ENCODE measurements at regions not wholly inside any gene's neighbourhood (a gene's known extent, or its start where the extent isn't known, plus 50 kb on each side); places are given as distances from the start of the nearest gene placed in this dataset.

- no peak overlapping the region for H3K27ac ChIP-seq
- TF ChIP-seq POLR2A (IDR thresholded peaks at IDR 0.05) (no peak), CTCF (IDR thresholded peaks at IDR 0.05) (no peak), POLR2AphosphoS5 (IDR thresholded peaks at IDR 0.05; ENCODE audit: insufficient read depth in 1 of 2, low read depth in 1 of 2) (no peak)
- intact Hi-C loops (cut with DNase I): no loop called here
- peaks cover 0 to 10% of the 10 kb centered on the region in 2 donors for H3K36me3 ChIP-seq
- H3K27me3 ChIP-seq: no peaks in the 10 kb centered on the region
- DNase-seq (ENCODE audit: extremely low spot score in 2 of 2): peak in 1 of 2 donors; percentile 43
- no peak overlapping the region for H3K4me3 ChIP-seq
- no peaks in the 10 kb centered on the region for H3K9me3 ChIP-seq
- no peaks in the 10 kb centered on the region for H3K4me1 ChIP-seq
Measured at GRCh38 chr19:27744926-27745768, 1467.8 kb downstream of the UQCRFS1 start.

- no peaks in the 10 kb centered on the region for H3K4me1 ChIP-seq
- no peak for TF ChIP-seq POLR2A (IDR thresholded peaks at IDR 0.05)
- TF ChIP-seq CTCF (IDR thresholded peaks at IDR 0.05): no peak
- TF ChIP-seq POLR2AphosphoS5 (IDR thresholded peaks at IDR 0.05; ENCODE audit: insufficient read depth in 1 of 2, low read depth in 1 of 2): no peak
- peak in 1 of 2 donors; percentile 22 for DNase-seq (ENCODE audit: extremely low spot score in 2 of 2)
- no peaks in the 10 kb centered on the region for H3K27me3 ChIP-seq
- H3K27ac ChIP-seq: no peak overlapping the region
- H3K9me3 ChIP-seq: no peaks in the 10 kb centered on the region
- peaks cover 0 to 16% of the 10 kb centered on the region in 2 donors for H3K36me3 ChIP-seq
- intact Hi-C loops (cut with DNase I): no loop called here
- H3K4me3 ChIP-seq: no peak overlapping the region
Measured at GRCh38 chr19:27742041-27742440, 1470.9 kb downstream of the UQCRFS1 start.

- H3K4me3 ChIP-seq: no peak overlapping the region
- intact Hi-C loops (cut with DNase I): no loop called here
- H3K27me3 ChIP-seq: no peaks in the 10 kb centered on the region
- H3K9me3 ChIP-seq: no peaks in the 10 kb centered on the region
- peaks cover 0 to 16% of the 10 kb centered on the region in 2 donors for H3K36me3 ChIP-seq
- no peak overlapping the region for H3K27ac ChIP-seq
- peak in 1 of 2 donors; percentile 58 for DNase-seq (ENCODE audit: extremely low spot score in 2 of 2)
- TF ChIP-seq POLR2A (IDR thresholded peaks at IDR 0.05) (no peak), POLR2AphosphoS5 (IDR thresholded peaks at IDR 0.05; ENCODE audit: insufficient read depth in 1 of 2, low read depth in 1 of 2) (no peak), CTCF (IDR thresholded peaks at IDR 0.05) (no peak)
- no peaks in the 10 kb centered on the region for H3K4me1 ChIP-seq
Measured at GRCh38 chr19:27741236-27741635, 1471.7 kb downstream of the UQCRFS1 start.

GRCh38 chr19:27740396-27740795, 1472.6 kb downstream of the UQCRFS1 start:
- peaks cover 0 to 16% of the 10 kb centered on the region in 2 donors for H3K36me3 ChIP-seq
- DNase-seq (ENCODE audit: extremely low spot score in 2 of 2): peak; percentile 40 to 47
- intact Hi-C loops (cut with DNase I): no loop called here
- H3K4me1 ChIP-seq: no peaks in the 10 kb centered on the region
- TF ChIP-seq CTCF (IDR thresholded peaks at IDR 0.05): no peak
- TF ChIP-seq POLR2AphosphoS5 (IDR thresholded peaks at IDR 0.05; ENCODE audit: insufficient read depth in 1 of 2, low read depth in 1 of 2): no peak
- no peak for TF ChIP-seq POLR2A (IDR thresholded peaks at IDR 0.05)
- no peak overlapping the region for H3K4me3 ChIP-seq
- no peak overlapping the region for H3K27ac ChIP-seq
- H3K27me3 ChIP-seq: no peaks in the 10 kb centered on the region
- no peaks in the 10 kb centered on the region for H3K9me3 ChIP-seq

- no peaks in the 10 kb centered on the region for H3K27me3 ChIP-seq
- H3K4me3 ChIP-seq: no peak overlapping the region
- DNase-seq (ENCODE audit: extremely low spot score in 2 of 2): peak in 1 of 2 donors; percentile 22
- peaks cover 0 to 16% of the 10 kb centered on the region in 2 donors for H3K36me3 ChIP-seq
- no peaks in the 10 kb centered on the region for H3K4me1 ChIP-seq
- TF ChIP-seq POLR2A (IDR thresholded peaks at IDR 0.05) (no peak), POLR2AphosphoS5 (IDR thresholded peaks at IDR 0.05; ENCODE audit: insufficient read depth in 1 of 2, low read depth in 1 of 2) (no peak), CTCF (IDR thresholded peaks at IDR 0.05) (no peak)
- intact Hi-C loops (cut with DNase I): no loop called here
- H3K9me3 ChIP-seq: peaks cover under 1% of the 10 kb centered on the region
- no peak overlapping the region for H3K27ac ChIP-seq
Measured at GRCh38 chr19:27738569-27739193, 1474.3 kb downstream of the UQCRFS1 start.

Data from vagina (tissue), 2 donors.